OCI-LY1 (cell line): ENCODE measurements at regions not wholly inside any gene's neighbourhood (a gene's known extent, or its start where the extent isn't known, plus 50 kb on each side); places are given as distances from the start of the nearest gene placed in this dataset.

ENCODE experiments used
- H2AFZ ChIP-seq: fragments of 200-600 bp; sonication (generic), shearing (Covaris generic); 2 replicates; pipeline ENCODE4 v1.6.0; 2014; ENCODE audit warnings: antibody characterized with exemption, mild to moderate bottlenecking, low read length
- H3F3A ChIP-seq: fragments of 200-600 bp; sonication (generic), shearing (Covaris generic); 2 replicates; pipeline ENCODE4 v1.6.0; 2014; ENCODE audit warnings: mild to moderate bottlenecking, antibody characterized with exemption, low read length, moderate library complexity; ENCODE audit not compliant: insufficient read depth
- H3K27ac ChIP-seq: fragments of 200-600 bp; sonication (generic); 2 replicates; pipeline ENCODE4 v1.5.1; 2014; ENCODE audit warnings: low read length, mixed run types, mild to moderate bottlenecking, low read depth; ENCODE audit not compliant: poor library complexity, severe bottlenecking
- H3K27me3 ChIP-seq: fragments of 200-600 bp; sonication (generic); 2 replicates; pipeline ENCODE4 v1.6.0; 2014; ENCODE audit warnings: antibody characterized with exemption, mild to moderate bottlenecking, low read length, moderate library complexity; ENCODE audit not compliant: insufficient read depth
- H3K36me3 ChIP-seq: fragments of 200-600 bp; sonication (generic); 2 replicates; pipeline ENCODE4 v1.6.1; 2014; ENCODE audit warnings: mild to moderate bottlenecking, antibody characterized with exemption, low read length, moderate library complexity, mixed read lengths; ENCODE audit not compliant: insufficient read depth
- H3K4me1 ChIP-seq: fragments of 200-600 bp; sonication (generic); 2 replicates; pipeline ENCODE4 v1.5.1; 2014; ENCODE audit warnings: mild to moderate bottlenecking, low read length, moderate library complexity; ENCODE audit not compliant: insufficient read depth, severe bottlenecking
- H3K4me2 ChIP-seq: fragments of 200-600 bp; sonication (generic), shearing (Covaris generic); 2 replicates; pipeline ENCODE4 v1.6.1; 2014; ENCODE audit warnings: low read length
- H3K4me3 ChIP-seq: fragments of 200-600 bp; sonication (generic); 2 replicates; pipeline ENCODE4 v1.5.1; 2014; ENCODE audit warnings: low read length, low read depth, mild to moderate bottlenecking, mixed read lengths; ENCODE audit not compliant: poor library complexity, severe bottlenecking
- H3K79me2 ChIP-seq: fragments of 200-600 bp; shearing (Covaris generic); 2 replicates; pipeline ENCODE4 v1.6.1; 2016; ENCODE audit warnings: mixed run types, low read length, mixed read lengths; ENCODE audit not compliant: insufficient read depth
- H3K9ac ChIP-seq: fragments of 200-600 bp; sonication (generic), shearing (Covaris generic); 2 replicates; pipeline ENCODE4 v1.6.1; 2014; ENCODE audit warnings: mild to moderate bottlenecking, low read length, mixed read lengths
- H3K9me2 ChIP-seq: fragments of 200-600 bp; sonication (generic), shearing (Covaris generic); 2 replicates; pipeline ENCODE4 v1.6.1; 2014; ENCODE audit warnings: low read depth, mild to moderate bottlenecking, low read length, mixed read lengths
- H3K9me3 ChIP-seq: fragments of 200-600 bp; shearing (Covaris generic); 2 replicates; pipeline ENCODE4 v1.6.1; 2014; ENCODE audit warnings: low read length, mixed read lengths
- H4K20me1 ChIP-seq: fragments of 200-600 bp; sonication (generic), shearing (Covaris generic); 2 replicates; pipeline ENCODE4 v1.6.0; 2016; ENCODE audit warnings: mild to moderate bottlenecking, low read length; ENCODE audit not compliant: insufficient read depth
- EZH2 ChIP-seq: fragments of 200-600 bp; sonication (generic), shearing (Covaris generic); IDR thresholded peaks from 2 replicates; pipeline ENCODE4 v1.8.0; 2017; ENCODE audit warnings: borderline replicate concordance, mixed run types, mild to moderate bottlenecking, antibody characterized with exemption, low read length, moderate library complexity, mixed read lengths
- TF ChIP-seq, protein P1 (sequence below): fragments of 200-600 bp; sonication (generic), shearing (Covaris generic); IDR thresholded peaks from 2 replicates; pipeline ENCODE4 v1.5.1; 2017; ENCODE audit warnings: mild to moderate bottlenecking, antibody characterized with exemption, low read length, moderate library complexity, mixed read lengths

DNA sequence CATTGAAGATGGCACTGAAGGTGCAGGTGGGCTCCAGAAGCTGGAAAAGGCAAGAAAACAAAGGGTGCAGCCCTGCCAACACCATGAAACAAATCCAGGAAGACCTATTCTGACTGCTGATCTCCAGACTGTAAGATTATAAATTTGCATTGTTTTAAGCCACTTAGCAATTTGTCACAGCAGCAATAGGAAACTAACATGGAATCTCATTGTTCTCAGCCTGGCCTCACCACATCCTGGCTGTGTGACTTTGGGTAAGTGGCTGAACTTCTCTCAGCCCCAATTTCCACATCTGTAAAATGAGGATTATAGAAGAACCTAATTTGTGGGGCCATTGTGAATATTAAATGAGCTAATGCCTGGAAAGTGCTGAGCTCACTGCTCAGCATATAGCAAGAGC, 160.4 kb upstream of the MAFB start:
- H3K9ac ChIP-seq = no peak overlapping the region
- H3F3A ChIP-seq = no peaks in the 10 kb centered on the region
- H3K9me3 ChIP-seq = no peaks in the 10 kb centered on the region
- H3K27me3 ChIP-seq = no peaks in the 10 kb centered on the region; the same call in 1 of the 2 replicates
- H3K4me3 ChIP-seq = no peak overlapping the region
- no peaks in the 10 kb centered on the region for H3K79me2 ChIP-seq
- TF ChIP-seq, protein P1, sequence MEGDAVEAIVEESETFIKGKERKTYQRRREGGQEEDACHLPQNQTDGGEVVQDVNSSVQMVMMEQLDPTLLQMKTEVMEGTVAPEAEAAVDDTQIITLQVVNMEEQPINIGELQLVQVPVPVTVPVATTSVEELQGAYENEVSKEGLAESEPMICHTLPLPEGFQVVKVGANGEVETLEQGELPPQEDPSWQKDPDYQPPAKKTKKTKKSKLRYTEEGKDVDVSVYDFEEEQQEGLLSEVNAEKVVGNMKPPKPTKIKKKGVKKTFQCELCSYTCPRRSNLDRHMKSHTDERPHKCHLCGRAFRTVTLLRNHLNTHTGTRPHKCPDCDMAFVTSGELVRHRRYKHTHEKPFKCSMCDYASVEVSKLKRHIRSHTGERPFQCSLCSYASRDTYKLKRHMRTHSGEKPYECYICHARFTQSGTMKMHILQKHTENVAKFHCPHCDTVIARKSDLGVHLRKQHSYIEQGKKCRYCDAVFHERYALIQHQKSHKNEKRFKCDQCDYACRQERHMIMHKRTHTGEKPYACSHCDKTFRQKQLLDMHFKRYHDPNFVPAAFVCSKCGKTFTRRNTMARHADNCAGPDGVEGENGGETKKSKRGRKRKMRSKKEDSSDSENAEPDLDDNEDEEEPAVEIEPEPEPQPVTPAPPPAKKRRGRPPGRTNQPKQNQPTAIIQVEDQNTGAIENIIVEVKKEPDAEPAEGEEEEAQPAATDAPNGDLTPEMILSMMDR = no peak
- TF ChIP-seq EZH2 = no peak
- H3K4me1 ChIP-seq = no peaks in the 10 kb centered on the region
- no peak overlapping the region for H3K4me2 ChIP-seq
- no peaks in the 10 kb centered on the region for H3K9me2 ChIP-seq
- H4K20me1 ChIP-seq = no peaks in the 10 kb centered on the region
- no peak overlapping the region for H2AFZ ChIP-seq
- H3K27ac ChIP-seq = no peak overlapping the region
- no peaks in the 10 kb centered on the region for H3K36me3 ChIP-seq

DNA sequence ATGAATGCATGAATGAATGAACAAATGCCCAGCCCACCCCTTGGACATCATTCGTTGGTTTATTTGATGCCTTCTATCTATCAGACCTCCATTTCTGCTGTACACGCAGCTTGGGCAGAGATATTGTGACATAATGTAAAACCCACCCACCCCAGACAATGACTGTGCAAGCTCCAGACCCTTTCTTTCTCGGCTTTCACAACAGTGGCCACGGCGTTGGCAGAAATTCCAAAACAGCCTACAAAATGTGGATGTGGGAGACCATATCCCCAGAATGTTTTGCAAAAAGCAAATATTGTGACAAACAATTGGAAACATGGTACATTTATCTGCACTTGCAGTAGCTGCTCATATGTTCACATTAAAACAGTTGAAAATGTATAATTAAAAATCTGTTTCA, 162.0 kb upstream of the MAFB start:
- Histone ChIP-seq H3K4me1 (no peaks in the 10 kb centered on the region), H2AFZ (no peak overlapping the region), H3K9me3 (no peaks in the 10 kb centered on the region), H3K36me3 (no peaks in the 10 kb centered on the region), H3K27ac (no peak overlapping the region), H3F3A (no peaks in the 10 kb centered on the region), H3K79me2 (no peaks in the 10 kb centered on the region), H3K9ac (no peak overlapping the region), H3K27me3 (no peaks in the 10 kb centered on the region), H4K20me1 (no peaks in the 10 kb centered on the region), H3K4me3 (no peak overlapping the region), H3K9me2 (no peaks in the 10 kb centered on the region), H3K4me2 (no peak overlapping the region)
- TF ChIP-seq, protein P1 = no peak
- no peak for TF ChIP-seq EZH2

DNA sequence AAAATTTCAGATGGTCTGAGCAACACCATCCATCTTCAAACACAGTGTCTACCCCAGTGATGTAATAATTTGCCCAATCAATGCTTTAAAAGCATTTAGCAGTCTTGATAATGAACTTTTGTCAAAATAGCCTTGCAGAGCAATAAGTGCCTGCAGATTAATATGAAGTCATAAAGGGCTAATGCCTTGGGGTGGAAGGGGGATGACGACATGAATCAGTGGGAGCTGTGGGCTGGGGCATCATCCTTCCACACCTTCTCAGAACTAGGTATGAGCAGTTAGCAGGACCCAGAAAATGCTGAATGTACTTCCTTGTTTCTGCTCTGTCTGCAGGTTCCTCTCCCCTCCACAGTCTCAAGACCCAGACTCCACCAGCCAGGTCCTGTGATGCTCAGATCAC, 166.2 kb upstream of the MAFB start:
- Histone ChIP-seq H4K20me1 (no peaks in the 10 kb centered on the region), H3K4me1 (no peaks in the 10 kb centered on the region), H3K36me3 (no peaks in the 10 kb centered on the region), H3K9ac (no peak overlapping the region), H3K27ac (no peak overlapping the region), H3K79me2 (no peaks in the 10 kb centered on the region), H3K4me2 (no peak overlapping the region), H2AFZ (no peak overlapping the region), H3K9me2 (no peaks in the 10 kb centered on the region), H3K9me3 (no peaks in the 10 kb centered on the region), H3K27me3 (no peaks in the 10 kb centered on the region), H3K4me3 (no peak overlapping the region), H3F3A (no peaks in the 10 kb centered on the region)
- TF ChIP-seq, protein P1 = no peak
- TF ChIP-seq EZH2 = no peak
